ENCODE measurements at regions not wholly inside any gene's neighbourhood (a gene's known extent, or its start where the extent isn't known, plus 50 kb on each side); places are given as distances from the start of the nearest gene placed in this dataset.

DNA sequence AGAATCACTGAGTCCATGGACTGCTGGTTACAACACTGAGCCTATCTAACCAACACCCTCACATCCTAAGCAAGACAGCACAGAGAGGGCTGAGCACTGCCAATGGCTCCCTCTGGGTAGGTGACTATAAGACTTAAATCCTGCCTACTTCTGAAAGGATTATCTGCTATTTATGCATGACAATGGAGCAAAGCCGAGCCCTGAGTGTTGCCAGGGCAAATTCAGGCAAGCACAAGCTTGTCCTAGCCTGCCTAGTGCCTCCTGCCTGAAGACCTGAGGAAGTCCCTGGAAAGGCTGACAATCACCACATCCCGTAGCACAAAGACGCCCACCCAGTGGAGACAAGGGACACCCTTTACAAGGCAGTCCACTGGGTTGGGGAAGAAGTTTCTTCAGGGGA lies 129.7 kb downstream of the OSR1 start:
- no peak for DNase-seq (ENCODE audit: low spot score)
- no peaks in the 10 kb centered on the region for H3K27me3 ChIP-seq (ENCODE audit: control insufficient read depth in 4 of 4, insufficient read depth in 4 of 4, low read length in 3 of 4)
- H3K9me3 ChIP-seq (ENCODE audit: control insufficient read depth in 4 of 4, low read length in 3 of 4), result no peaks in the 10 kb centered on the region
- H3K4me1 ChIP-seq (ENCODE audit: control insufficient read depth in 4 of 4, insufficient read depth in 4 of 4, low read length in 3 of 4), result no peaks in the 10 kb centered on the region
- H3K36me3 ChIP-seq (ENCODE audit: control insufficient read depth in 4 of 4, insufficient read depth in 3 of 4, low read depth in 1 of 4, low read length in 3 of 4), result no peaks in the 10 kb centered on the region
- TF ChIP-seq RXRA (IDR thresholded peaks at IDR 0.05) (no peak), GABPA (IDR thresholded peaks at IDR 0.05 in 1 of 2, conservative IDR thresholded peaks at IDR 0.05 in 1 of 2) (no peak), NR2F2 (IDR thresholded peaks at IDR 0.05) (no peak), RAD21 (IDR thresholded peaks at IDR 0.05) (no peak)
- TF ChIP-seq, protein P1, sequence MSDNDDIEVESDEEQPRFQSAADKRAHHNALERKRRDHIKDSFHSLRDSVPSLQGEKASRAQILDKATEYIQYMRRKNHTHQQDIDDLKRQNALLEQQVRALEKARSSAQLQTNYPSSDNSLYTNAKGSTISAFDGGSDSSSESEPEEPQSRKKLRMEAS (IDR thresholded peaks at IDR 0.05), result no peak
- H3K4me3 ChIP-seq (ENCODE audit: low read depth in 1 of 3, low read length in 3 of 3), result no peak overlapping the region
- H3K9ac ChIP-seq (ENCODE audit: low read depth in 1 of 2, low read length in 2 of 2), result no peak overlapping the region
- no peak overlapping the region for H3K27ac ChIP-seq (ENCODE audit: low read depth in 1 of 2, low read length in 2 of 2)
- 88% methylated on average over 3 of the region's 3 CpGs for WGBS

DNA sequence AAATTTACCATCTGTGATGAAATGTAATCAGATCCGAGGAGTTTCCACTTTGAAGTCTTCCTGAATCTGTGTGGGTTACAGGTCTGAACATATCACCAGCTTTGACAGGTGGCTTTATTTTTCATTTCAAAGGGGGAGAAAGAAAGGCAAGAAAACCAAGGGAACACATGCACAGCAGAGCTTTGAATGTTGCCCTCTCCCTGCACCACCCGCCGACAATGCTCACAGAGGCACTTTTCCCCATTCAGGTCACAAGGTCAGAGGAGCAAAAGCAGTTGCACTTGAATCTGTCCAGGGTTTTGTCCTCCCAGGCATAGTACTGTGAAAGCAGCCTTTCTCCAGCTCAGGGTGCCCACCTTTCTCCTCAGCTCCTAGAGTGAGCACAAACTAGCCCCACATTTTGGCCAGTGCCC lies 130.2 kb downstream of the OSR1 start:
- TF ChIP-seq, protein P2, sequence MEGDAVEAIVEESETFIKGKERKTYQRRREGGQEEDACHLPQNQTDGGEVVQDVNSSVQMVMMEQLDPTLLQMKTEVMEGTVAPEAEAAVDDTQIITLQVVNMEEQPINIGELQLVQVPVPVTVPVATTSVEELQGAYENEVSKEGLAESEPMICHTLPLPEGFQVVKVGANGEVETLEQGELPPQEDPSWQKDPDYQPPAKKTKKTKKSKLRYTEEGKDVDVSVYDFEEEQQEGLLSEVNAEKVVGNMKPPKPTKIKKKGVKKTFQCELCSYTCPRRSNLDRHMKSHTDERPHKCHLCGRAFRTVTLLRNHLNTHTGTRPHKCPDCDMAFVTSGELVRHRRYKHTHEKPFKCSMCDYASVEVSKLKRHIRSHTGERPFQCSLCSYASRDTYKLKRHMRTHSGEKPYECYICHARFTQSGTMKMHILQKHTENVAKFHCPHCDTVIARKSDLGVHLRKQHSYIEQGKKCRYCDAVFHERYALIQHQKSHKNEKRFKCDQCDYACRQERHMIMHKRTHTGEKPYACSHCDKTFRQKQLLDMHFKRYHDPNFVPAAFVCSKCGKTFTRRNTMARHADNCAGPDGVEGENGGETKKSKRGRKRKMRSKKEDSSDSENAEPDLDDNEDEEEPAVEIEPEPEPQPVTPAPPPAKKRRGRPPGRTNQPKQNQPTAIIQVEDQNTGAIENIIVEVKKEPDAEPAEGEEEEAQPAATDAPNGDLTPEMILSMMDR (IDR thresholded peaks at IDR 0.05; ENCODE audit: low read depth, low read length, missing input control), result no peak
- TF ChIP-seq EGR1 (IDR thresholded peaks at IDR 0.05; ENCODE audit: low read depth in 2 of 2) (no peak), RXRA (IDR thresholded peaks at IDR 0.05) (no peak), SP1 (IDR thresholded peaks at IDR 0.05) (no peak), GABPA (IDR thresholded peaks at IDR 0.05 in 1 of 2, conservative IDR thresholded peaks at IDR 0.05 in 1 of 2) (no peak), YY1 (IDR thresholded peaks at IDR 0.05) (no peak), JUND (IDR thresholded peaks at IDR 0.05) (no peak), HNF4A (conservative IDR thresholded peaks at IDR 0.05) (no peak), TAF1 (conservative IDR thresholded peaks at IDR 0.05) (no peak), NR2F2 (IDR thresholded peaks at IDR 0.05) (no peak), HNF4G (IDR thresholded peaks at IDR 0.05) (no peak)
- TF ChIP-seq, protein P1 (IDR thresholded peaks at IDR 0.05), result no peak
- Histone ChIP-seq H3K36me3 (ENCODE audit: control insufficient read depth in 4 of 4, insufficient read depth in 3 of 4, low read depth in 1 of 4, low read length in 3 of 4) (no peaks in the 10 kb centered on the region), H3K4me1 (ENCODE audit: control insufficient read depth in 4 of 4, insufficient read depth in 4 of 4, low read length in 3 of 4) (no peaks in the 10 kb centered on the region), H3K4me3 (ENCODE audit: low read depth in 1 of 3, low read length in 3 of 3) (no peak overlapping the region), H3K9me3 (ENCODE audit: control insufficient read depth in 4 of 4, low read length in 3 of 4) (no peaks in the 10 kb centered on the region), H3K9ac (ENCODE audit: low read depth in 1 of 2, low read length in 2 of 2) (no peak overlapping the region), H3K27ac (ENCODE audit: low read depth in 1 of 2, low read length in 2 of 2) (no peak overlapping the region), H3K27me3 (ENCODE audit: control insufficient read depth in 4 of 4, insufficient read depth in 4 of 4, low read length in 3 of 4) (no peaks in the 10 kb centered on the region)
- WGBS, result 83% methylated on average over 3 of the region's 3 CpGs
- DNase-seq (ENCODE audit: low spot score), result no peak

DNA sequence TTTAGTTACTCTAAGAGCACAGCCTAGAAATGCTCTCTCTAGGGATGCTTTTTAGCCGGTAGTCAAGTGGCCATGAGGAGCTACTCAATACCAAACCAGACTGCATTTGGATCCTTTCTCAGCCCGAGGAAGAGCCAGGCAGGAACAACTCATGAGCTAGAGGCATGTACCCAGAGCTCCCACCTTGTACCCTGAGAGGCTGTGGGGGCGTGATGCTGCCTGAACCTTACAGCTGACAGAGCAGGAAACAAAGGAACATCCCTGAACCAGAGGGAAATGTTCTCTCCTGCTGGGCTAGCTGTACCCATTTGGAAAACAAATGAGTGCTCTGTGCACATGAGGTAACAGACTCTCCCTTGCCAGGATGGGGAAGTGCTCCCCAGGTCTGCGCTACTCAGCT lies 131.6 kb downstream of the OSR1 start:
- WGBS, result 90% methylated on average over 4 of the region's 4 CpGs
- Histone ChIP-seq H3K4me3 (ENCODE audit: low read depth in 1 of 3, low read length in 3 of 3) (no peak overlapping the region), H3K9me3 (ENCODE audit: control insufficient read depth in 4 of 4, low read length in 3 of 4) (no peaks in the 10 kb centered on the region), H3K27ac (ENCODE audit: low read depth in 1 of 2, low read length in 2 of 2) (no peak overlapping the region), H3K36me3 (ENCODE audit: control insufficient read depth in 4 of 4, insufficient read depth in 3 of 4, low read depth in 1 of 4, low read length in 3 of 4) (no peaks in the 10 kb centered on the region), H3K27me3 (ENCODE audit: control insufficient read depth in 4 of 4, insufficient read depth in 4 of 4, low read length in 3 of 4) (no peaks in the 10 kb centered on the region), H3K9ac (ENCODE audit: low read depth in 1 of 2, low read length in 2 of 2) (no peak overlapping the region), H3K4me1 (ENCODE audit: control insufficient read depth in 4 of 4, insufficient read depth in 4 of 4, low read length in 3 of 4) (no peaks in the 10 kb centered on the region)
- TF ChIP-seq, protein P1 (IDR thresholded peaks at IDR 0.05), result no peak
- TF ChIP-seq RXRA (IDR thresholded peaks at IDR 0.05), result no peak
- TF ChIP-seq, protein P3, sequence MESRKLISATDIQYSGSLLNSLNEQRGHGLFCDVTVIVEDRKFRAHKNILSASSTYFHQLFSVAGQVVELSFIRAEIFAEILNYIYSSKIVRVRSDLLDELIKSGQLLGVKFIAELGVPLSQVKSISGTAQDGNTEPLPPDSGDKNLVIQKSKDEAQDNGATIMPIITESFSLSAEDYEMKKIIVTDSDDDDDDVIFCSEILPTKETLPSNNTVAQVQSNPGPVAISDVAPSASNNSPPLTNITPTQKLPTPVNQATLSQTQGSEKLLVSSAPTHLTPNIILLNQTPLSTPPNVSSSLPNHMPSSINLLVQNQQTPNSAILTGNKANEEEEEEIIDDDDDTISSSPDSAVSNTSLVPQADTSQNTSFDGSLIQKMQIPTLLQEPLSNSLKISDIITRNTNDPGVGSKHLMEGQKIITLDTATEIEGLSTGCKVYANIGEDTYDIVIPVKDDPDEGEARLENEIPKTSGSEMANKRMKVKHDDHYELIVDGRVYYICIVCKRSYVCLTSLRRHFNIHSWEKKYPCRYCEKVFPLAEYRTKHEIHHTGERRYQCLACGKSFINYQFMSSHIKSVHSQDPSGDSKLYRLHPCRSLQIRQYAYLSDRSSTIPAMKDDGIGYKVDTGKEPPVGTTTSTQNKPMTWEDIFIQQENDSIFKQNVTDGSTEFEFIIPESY (IDR thresholded peaks at IDR 0.05), result no peak
- no peak for TF ChIP-seq GABPA (IDR thresholded peaks at IDR 0.05 in 1 of 2, conservative IDR thresholded peaks at IDR 0.05 in 1 of 2)
- TF ChIP-seq FOXA1 (IDR thresholded peaks at IDR 0.05), result no peak
- TF ChIP-seq, protein P4, sequence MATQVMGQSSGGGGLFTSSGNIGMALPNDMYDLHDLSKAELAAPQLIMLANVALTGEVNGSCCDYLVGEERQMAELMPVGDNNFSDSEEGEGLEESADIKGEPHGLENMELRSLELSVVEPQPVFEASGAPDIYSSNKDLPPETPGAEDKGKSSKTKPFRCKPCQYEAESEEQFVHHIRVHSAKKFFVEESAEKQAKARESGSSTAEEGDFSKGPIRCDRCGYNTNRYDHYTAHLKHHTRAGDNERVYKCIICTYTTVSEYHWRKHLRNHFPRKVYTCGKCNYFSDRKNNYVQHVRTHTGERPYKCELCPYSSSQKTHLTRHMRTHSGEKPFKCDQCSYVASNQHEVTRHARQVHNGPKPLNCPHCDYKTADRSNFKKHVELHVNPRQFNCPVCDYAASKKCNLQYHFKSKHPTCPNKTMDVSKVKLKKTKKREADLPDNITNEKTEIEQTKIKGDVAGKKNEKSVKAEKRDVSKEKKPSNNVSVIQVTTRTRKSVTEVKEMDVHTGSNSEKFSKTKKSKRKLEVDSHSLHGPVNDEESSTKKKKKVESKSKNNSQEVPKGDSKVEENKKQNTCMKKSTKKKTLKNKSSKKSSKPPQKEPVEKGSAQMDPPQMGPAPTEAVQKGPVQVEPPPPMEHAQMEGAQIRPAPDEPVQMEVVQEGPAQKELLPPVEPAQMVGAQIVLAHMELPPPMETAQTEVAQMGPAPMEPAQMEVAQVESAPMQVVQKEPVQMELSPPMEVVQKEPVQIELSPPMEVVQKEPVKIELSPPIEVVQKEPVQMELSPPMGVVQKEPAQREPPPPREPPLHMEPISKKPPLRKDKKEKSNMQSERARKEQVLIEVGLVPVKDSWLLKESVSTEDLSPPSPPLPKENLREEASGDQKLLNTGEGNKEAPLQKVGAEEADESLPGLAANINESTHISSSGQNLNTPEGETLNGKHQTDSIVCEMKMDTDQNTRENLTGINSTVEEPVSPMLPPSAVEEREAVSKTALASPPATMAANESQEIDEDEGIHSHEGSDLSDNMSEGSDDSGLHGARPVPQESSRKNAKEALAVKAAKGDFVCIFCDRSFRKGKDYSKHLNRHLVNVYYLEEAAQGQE (IDR thresholded peaks at IDR 0.05), result no peak
- no peak for TF ChIP-seq HNF4A (conservative IDR thresholded peaks at IDR 0.05)
- no peak for TF ChIP-seq TAF1 (conservative IDR thresholded peaks at IDR 0.05)
- no peak for TF ChIP-seq SP1 (IDR thresholded peaks at IDR 0.05)
- no peak for DNase-seq (ENCODE audit: low spot score)

All from liver (tissue), 8 donors.